Inflammatory macrophage treated with lipopolysaccharide for 4 hours (primary cell): ENCODE measurements at regions not wholly inside any gene's neighbourhood (a gene's known extent, or its start where the extent isn't known, plus 50 kb on each side); places are given as distances from the start of the nearest gene placed in this dataset.
"Not testable (repeated sequence)": the region's sequence is repeated elsewhere in the genome, so short reads cannot be mapped to it uniquely, and the experiment has no call there.

Experiments
- DNase-seq: peaks from one replicate; pipeline ENCODE4 v3.0.0-alpha.2; 2020

DNA sequence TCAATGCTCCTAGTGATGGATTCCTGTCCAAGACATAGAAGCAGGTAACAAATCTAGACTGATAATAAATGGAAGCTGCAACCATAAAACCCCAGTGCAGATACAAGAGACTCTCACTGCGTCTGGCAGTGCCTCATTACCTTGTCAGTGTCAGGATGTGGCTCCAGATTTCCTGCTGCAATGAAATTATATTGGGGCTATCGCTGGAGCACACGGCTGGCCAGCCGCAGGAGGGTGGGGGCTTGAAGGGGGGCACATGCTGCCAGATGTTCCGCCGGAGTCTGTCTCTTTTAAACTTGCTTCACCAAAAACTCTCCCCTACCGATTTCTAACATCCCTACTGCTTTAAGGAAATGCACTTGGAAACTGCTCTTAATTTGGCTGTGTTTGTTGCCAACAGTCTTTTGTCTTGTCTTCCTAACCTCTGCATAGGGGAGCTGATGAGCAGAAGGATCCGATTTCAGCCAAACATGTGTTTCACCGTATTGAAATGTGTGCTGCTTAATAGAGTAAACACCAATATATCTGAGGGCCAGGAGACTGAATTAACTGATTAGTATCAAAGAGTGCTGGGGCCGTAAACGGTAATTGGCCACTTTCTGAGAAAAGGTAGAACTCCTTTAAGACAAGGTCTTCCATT lies 102.2 kb upstream of the EXOC2 start:
- DNase-seq: no peak

DNA sequence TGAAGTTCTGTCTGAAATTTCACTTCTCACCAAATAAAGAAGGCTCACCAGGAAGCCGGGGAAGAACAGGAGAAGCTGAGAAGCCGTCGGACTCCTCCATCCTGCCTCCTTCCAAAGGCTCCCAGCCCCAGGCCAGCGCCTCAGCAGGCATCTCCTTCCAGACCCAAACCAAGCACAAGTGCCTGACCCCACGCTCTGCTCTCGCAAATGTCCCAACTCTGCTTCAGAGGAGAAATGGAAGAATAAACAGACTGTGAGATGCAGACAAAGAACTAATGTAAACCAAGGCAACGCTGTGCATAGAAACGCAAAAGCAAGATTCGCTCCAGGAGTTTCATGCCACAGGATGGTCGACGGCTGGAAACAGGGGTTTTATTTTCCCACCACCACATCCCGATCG lies 100.3 kb upstream of the EXOC2 start:
- DNase-seq: no peak

DNA sequence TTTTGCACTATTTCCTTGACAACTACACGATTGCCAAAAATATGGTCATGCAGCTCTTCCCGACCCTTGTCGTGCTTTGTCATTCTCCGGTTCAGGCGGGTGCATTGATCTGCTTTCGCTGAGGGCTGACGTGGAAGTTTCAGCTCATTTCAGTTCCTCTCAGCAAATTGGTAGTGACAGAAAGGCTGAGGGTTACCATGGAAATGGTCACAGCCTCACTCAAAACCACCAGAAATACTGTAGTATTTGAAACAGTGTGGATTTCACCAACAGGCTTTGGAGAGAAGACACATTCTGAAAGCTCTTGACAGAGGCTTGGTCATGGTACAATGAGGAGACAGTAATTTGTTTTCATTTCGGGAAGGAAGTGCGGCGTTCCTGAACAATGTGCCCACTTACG lies 99.7 kb upstream of the EXOC2 start:
- no peak for DNase-seq

DNA sequence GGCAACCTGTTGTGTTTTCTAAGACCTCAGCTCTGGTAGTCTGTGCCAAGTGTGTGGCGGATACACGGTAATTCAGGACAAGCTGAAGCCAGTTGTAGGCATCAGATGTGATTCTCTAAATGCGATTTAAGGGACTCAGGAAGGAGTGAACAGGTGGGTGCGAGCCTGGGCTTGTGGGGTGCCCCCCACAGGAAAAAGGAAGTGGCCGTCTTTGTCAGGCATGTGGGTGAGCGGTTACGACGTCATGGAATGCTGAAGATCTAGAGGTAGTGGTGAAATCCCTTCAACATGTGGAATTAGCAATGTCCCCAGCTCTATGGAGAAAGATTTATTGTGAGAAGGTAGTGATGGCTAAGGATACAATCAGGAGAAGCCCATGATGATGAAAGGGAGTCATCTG lies 95.1 kb upstream of the EXOC2 start:
- peak; percentile 3 for DNase-seq

DNA sequence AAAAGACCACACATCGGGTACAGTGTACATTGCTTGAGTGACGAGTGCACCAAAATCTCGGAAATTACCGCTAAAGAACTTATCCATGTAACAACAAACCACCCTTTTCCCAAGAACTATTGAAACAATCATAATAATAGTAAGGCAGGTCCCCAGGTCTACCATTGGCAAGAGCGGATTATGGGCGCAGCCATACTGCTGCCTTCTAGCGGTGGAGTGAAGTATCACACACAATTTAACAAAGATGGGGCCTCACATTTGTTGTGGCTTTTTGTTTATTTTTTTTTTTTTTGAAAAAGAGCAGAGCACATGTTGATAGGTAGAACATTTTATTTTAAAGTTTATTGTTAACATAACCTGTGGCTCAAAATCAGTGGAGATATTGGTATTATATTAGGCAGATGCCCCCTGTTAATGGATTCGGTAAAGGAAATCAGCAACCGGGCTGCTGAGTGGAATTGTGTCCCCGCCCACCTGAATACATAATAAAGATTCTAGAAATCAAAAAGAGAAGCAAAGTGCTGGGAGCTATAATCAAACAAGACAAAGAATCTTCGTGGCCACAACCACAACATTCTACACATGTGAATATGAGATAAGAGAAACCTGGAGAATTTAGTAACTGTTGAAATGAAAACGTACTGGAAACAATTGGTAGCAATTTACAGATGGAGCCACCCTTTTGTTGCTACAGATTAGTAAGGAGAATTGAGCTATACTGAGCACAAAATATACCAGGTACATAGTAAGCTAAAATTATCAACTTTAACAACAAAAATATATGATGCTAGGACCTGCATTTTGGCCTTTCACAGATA lies 94.2 kb upstream of the EXOC2 start:
- DNase-seq: no peak

DNA sequence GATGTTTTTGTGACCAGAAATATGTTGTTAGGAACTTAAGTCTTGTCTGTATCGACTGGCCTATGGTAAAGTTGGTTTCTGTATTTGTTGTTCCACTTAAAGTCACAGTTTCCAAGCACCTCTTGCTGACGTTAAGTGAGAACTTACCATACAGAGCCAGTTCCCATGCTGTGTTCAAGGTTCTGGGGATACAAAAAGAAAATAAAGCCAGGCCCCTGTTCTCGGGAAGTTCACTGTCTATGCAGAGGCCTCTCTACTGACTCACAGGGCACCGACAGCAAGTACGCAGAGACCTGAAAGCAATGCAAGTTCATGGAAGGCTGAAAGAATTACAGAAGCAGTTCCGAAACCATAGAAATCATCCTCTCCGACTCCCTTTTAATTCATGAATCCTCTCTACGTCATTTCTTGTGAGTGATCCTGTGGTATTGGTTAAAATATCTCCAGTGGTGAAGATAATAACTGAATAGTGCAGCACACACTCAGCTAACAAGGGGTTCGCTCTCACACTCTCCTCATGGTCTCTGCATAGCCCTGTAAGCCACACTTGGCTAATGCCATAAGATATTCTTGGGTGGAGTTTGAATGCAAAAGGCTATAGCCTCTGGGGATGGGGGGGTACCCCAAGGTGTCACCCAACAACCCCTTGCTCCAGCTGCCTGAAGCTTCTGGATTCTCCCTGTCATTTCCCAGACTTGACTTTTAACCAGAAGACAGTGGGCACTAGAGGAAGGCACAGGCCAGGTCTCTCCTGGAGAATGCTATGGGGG lies 91.2 kb upstream of the EXOC2 start:
- no peak for DNase-seq

DNA sequence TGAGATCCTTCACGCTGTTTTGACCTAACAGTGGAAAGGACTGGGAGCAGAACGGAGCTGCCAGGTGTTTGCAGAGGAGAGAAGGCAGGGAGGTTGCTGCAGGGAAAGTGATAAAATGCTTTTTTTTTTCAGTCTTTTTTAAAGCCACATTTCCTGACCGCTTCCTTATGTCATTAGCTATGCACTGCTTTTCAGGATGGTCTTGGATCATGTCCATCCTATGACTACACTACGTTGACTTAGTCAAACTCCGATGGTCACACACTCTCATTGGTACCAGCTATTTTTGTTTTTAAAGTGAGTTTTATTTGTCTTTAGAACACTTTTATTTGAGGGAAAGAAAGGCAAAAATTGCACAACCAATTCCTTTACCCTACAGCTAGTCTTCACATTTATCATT lies 89.2 kb upstream of the EXOC2 start:
- no peak for DNase-seq

DNA sequence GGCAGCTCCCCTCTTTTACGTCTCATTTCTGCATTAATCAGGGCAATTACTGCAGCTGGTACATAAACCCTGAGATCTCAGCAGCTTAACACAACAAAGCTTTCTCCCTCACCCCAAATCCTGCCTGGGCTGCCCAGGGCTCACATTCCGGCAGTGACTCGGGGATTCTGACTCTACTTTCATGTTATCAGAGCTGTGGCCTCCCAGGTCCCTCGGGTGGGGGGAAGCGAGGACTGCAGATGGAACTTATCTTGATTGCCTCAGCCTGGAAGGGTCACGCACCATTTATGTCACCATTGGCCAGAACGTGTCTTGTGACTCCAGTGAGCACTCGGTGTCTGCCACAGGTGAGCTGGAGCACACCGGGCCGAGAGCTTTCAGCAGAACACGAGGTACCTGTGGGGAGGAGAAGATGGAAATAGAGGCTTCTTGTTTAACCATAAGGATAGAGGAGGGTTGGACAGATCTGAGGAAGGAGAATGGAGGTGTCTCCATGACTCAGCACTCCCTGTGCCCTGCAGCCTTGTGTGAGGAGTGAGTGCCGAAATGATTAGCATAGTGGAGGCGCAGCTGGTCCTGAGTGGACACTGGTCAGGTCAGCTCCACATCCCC lies 88.5 kb upstream of the EXOC2 start:
- no peak for DNase-seq

DNA sequence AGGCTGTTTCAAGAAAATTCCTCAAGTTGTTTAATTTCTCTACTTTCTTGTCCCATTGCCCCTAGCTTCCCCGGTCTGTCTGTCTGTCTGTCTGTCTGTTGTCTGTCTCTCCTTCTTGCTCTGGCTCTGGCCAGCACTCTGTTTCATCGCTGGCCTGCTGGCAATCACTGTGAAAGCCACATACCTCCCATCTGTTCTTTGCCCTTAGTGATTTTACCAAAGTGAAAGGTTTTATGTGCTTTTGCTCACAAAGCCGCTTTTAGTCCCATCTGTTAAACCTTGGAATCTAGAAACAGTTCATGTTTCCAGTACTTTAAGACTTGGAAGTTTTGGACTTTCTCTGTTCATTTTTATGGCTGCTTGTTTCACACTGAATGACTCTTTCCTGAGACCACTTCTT lies 87.8 kb upstream of the EXOC2 start:
- DNase-seq: no peak

DNA sequence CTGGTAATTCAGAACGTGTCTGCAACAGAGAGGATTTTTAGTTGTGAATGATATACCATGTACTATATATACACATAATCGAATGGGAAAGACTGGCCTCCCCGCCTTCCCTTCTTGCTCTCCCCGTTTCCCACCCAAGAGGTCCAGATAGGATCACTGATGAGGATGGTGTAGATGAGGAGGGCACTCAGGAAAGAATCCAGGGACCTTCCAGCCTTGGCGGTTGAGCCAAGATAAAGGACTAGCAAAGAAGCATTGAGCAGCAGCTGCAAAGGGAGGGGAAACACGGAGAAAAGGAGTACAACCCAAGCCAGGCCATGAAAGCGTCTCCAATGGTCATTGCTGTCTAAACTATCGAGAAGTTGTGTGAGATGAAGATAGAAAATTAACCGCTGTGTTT lies 84.0 kb upstream of the EXOC2 start:
- DNase-seq: no peak

DNA sequence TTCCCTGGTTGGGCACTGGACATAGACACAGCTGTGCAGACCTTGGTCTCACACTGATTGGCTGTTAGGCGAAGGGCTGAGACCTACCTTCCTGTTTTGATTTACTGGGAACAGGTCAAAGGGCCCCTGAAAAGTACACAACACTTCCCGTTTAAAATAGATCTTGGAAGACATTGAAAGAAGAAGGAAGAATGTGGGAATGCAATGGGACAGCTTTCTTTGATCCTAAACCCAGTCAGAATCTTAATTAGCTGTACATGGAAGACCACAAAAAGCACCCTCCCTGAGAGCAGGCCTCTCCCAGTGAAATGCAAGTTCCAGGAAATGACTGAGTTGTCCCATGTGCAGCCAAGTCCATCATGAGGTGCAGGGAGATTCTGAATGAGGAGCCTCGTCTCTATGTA lies 83.6 kb upstream of the EXOC2 start:
- no peak for DNase-seq

DNA sequence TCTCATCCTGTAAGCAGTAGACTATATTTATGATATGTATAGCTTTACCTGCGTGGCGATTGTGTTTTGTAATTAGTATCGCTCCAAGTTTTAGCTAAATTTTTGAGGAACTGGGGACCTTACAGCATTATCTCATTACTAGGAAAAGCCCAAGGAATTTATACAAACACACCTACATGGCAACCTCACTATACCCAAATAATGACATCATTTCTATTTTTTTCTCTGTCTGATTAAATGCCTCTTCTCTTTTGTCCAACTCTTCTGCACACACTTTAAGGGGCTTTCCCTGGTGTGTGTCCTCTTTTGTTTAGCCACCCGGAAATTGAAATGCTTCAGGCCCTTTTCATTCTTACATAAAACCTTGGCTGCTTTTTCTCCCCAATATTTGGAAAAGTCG lies 82.9 kb upstream of the EXOC2 start:
- DNase-seq: no peak

DNA sequence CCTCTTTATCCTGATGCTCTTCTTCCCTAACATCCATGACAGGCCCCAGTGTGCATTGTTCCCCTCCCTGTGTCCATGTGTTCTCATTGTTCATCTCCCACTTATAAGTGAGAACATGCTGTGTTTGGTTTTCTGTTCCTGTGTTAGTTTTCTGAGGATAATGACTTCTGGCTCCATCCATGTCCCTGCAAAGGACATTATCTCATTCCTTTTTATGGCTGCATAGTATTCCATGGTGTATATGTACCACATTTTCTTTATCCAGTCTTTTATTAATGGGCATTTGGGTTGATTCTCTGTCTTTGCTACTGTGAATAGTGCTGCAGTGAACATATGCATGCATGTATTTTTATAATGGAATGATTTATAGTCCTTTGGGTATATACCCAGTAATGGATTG lies 78.7 kb upstream of the EXOC2 start:
- not testable (repeated sequence) for DNase-seq

DNA sequence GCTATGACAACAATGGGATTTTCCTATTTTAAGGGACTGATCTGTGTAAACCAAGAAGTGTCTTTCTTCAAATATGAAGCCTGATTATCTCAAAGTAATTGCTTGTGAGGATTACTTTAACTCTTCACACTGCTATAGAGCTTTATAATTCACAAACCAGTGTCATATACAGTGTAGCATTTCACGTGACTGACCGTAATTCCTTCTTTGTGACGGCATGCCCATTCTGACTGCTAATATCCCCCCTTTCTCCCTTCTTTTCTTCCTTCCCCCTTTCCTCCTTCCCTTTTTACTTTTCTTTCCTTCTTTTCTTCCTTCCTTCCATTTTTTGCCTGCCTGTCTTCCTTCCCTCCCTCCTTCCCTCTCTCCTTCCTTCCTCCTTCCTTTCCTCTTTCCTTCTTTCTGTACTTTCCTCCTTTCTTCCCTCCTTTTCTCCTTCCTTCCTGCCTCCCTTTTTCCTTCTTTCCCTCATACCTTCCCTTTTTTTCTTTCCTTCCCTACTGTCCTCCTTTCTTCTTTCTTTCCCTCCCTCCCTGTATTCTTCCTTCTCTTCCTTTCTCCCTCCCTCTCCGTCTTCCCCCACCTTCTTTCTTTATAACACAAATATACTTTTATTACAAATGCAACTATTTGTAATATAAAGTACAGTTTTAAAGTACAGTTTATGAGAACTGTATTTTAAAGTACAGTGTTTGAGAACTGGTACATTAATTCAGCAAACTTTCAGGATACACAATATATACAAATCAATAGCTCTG lies 75.0 kb upstream of the EXOC2 start:
- DNase-seq: no peak

DNA sequence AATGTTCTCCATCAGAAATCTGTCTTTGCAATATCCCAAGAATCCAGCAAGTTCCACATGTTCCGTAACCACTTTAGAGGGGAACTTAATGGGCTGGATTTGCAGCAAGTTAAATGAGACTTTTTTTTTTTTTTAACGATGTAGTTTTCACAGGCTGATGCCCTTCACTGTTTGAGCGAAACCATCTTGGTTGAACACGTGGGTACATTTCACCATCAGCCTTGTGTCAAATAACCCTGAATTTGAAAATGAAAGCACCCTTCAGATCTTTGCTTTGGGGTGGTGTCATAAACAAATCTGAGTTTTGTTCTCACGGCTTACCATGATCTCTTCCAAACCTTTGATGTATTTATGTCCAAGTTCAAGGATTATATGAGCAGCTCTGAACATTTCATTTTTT lies 73.7 kb upstream of the EXOC2 start:
- no peak for DNase-seq

DNA sequence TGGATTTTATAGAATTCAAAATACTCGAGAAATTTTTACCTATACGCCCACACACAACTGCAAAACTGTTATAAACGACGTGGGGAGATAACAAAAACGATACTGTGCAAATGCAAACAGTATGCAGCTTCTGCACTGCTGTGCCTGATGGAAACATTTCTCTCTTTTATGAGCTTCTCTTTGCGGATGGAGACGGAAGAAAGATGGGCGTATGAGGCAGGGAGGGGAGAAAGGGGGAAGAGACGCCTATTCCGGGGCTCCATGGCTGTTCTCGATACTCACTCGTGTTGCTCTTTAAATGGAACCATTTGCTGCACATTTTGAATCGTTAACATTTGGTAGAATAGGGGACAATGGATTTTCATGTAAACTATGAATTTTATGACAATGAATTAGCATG lies 69.1 kb upstream of the EXOC2 start:
- DNase-seq: no peak

DNA sequence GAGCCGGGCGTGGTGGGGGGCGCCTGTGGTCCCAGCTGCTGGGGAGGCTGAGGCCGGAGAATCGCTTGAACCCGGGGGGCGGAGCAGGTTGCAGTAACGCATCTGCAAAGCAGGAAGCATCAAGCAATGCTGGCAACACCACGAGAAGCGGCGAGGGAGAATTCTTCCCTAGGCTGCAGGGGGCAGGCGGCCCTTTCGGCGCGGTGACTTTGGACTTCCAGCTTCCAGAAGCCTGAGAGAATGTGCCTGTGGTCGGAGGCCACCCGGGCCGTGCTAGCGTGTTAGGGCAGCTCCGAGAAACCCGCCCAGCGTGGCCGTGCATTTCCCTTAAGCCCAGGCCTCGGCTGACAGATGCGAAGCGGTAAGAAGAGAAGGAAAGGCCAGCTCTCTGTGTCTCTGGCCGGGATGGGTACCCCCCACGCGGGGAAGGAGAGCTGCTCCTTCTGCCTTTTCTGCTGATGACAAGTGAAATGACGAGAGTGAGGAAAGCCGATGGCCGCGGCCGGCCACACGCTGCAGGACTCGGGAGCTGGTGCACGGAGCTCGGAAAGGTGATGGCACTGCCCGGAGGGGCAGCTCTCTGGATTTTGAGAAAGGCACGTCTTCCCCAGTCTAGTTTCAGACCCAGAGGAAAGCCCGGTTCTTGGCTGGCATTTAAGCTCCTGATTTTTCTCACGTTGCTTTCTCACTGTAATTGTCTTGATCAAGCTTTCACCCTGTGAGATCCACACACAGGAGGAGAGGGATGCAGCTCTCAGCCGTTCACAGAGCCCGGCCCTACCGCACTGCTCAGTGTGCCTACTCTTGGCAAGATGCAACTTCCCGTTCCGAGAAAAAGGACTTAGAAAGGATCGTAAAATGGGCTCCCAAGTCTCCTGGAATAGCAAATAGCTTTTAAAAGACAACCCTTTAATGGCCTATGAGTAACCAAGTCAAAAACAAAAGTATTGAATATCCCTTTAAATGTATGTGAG lies 68.3 kb upstream of the EXOC2 start:
- no peak for DNase-seq

DNA sequence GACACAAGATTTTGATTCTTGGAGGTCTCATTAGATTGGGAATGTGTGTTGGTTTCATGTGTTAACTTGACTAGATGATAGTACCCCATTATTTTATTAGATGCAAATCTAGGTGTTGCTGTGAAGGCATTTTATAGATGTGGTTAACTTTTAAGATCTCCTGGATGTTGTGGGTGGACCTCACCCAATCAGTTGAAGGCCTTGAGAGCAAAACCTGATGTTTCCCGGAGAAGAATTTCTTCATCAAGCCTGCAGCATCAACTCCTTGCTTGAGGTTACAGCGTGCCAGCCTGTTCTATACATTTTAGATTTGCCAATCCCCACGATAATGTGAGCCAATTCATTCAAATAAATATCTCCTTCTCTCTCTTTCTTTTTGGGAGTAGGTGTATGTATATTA lies 66.8 kb upstream of the EXOC2 start:
- no peak for DNase-seq

DNA sequence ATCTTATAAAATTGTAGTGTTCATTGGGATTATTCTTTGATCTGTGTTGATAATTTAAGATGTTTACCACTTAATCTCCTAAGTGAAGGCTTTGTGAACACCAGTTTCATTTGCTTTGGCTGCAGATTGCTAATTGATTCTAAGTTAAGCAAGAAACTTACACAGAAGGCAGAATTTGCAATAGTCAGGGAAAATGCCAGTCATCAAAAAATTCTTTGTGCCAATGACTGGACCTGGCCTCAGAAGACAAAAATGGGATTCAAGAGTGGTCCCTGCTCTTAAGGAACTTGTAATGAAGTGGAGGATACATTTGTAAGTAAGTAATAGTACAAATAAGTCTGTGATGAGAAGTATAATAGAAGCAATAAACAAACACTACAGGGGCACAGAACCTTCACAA lies 63.3 kb upstream of the EXOC2 start:
- DNase-seq: no peak

DNA sequence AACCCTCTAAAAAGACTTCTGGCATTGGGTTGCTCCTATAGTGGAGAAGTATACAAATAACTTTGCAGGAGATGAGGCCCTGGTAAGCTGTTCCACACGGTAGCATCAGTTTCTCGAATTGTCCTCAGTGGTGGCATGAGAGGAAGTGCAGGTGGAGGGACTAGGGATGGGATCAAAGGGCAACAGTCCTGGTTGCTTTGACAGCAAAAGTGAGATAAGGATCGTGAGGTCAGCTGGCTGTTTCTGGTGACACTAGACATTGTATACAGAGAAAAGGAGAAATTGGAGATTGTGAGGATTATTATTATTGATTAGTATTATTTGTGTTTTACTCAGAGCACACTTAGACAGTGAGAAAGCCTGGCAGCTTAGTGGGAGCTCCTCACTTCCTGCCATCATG lies 61.3 kb upstream of the EXOC2 start:
- no peak for DNase-seq

DNA sequence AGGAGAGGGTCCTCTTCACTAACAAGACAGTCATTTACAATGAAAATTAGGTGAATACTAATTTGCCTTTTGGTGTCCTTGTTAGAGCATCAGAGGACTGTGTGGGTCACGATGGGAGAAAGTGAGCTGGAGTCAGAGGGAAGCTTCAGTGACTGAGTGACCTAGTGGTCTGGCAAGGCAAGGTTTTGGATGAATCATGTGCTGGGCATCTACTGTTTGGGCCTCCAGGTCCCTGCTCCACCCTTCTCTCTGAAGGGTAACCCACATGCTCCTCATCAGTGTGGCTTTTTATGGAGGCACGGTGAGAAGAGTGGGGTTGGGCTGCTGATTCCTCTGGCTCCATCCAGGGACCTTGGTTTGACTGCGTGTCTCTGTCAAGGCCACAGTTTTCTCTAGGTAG lies 60.5 kb upstream of the EXOC2 start:
- no peak for DNase-seq

DNA sequence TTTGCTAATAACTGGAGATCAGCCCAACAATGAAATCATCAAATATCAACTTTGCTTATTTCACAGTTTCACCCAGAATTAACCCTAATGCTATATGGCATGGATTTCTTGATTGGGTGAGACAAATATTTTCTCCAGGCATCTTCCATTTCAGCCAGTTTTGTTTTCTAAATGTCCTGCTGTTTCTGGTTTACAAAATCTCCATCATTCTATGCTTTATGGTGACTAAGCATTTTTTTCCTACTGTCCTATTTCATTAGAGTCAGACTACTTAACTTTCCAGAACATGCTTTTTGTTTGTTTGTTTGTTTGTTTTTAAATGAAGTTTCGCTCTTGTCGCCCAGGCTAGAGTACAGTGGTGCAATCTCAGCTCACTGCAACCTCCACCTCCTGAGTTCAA lies 59.5 kb upstream of the EXOC2 start:
- DNase-seq: no peak
